ENCODE measurements at regions not wholly inside any gene's neighbourhood (a gene's known extent, or its start where the extent isn't known, plus 50 kb on each side); places are given as distances from the start of the nearest gene placed in this dataset.

DNA sequence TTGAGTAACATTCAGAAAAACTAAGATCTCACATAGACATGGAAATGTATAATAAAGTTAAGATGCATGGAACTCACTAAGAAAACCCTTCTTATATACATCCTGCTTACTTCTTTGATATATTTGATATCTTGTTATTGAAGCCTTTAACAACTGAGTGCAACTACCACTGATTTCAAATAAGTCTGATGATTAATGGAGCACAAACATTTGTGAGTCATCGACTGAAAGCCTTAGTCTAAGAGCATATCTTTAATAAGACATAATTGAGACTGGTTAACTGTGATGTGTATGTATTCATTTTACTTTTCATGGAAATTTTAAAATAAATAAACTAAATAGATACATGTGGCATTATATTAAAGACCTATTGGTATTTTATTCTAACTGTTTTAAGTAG, 740.5 kb downstream of the EPHA3 start:
- Histone ChIP-seq H3K27me3 (ENCODE audit: control insufficient read depth, insufficient read depth, low read length) (no peaks in the 10 kb centered on the region), H3K36me3 (ENCODE audit: control insufficient read depth, insufficient read depth, low read length) (no peaks in the 10 kb centered on the region), H3K4me3 (ENCODE audit: low read depth, low read length) (no peak overlapping the region)
- no peak for FAIRE-seq
- DNase-seq (ENCODE audit: low read depth), result peak; percentile 54
- TF ChIP-seq, protein P1, sequence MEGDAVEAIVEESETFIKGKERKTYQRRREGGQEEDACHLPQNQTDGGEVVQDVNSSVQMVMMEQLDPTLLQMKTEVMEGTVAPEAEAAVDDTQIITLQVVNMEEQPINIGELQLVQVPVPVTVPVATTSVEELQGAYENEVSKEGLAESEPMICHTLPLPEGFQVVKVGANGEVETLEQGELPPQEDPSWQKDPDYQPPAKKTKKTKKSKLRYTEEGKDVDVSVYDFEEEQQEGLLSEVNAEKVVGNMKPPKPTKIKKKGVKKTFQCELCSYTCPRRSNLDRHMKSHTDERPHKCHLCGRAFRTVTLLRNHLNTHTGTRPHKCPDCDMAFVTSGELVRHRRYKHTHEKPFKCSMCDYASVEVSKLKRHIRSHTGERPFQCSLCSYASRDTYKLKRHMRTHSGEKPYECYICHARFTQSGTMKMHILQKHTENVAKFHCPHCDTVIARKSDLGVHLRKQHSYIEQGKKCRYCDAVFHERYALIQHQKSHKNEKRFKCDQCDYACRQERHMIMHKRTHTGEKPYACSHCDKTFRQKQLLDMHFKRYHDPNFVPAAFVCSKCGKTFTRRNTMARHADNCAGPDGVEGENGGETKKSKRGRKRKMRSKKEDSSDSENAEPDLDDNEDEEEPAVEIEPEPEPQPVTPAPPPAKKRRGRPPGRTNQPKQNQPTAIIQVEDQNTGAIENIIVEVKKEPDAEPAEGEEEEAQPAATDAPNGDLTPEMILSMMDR (IDR thresholded peaks at IDR 0.05; ENCODE audit: insufficient read depth, low read length, severe bottlenecking), result no peak

DNA sequence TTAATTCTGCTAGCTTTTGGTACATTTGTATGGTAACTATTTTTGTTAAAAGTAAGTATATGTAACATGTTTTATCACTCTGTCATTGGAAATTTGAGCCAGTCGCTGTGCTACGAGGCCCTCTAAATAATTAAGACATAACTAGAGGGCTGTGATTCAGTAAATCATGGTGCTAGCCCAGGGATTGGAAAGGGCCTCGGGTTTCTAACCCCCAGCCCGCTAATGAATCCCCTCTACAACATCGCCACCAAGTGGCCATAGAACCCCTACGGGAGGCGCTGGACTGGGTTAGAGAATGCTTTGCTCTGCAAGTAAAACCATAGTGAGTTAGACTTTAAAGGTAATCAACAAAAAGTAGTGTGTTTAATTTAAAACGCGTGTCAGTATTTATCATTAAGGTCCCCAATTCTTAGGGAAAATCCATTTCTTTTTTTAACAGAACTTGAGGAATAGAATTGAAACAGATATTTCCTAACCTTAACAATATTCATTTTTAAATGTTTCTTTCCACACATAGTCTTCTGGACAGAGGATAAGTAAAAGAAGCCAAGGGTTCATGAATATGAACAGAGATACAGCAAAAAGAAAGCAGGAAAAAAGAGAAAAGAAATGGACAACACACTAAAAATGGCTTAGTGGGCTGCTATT, 744.7 kb downstream of the EPHA3 start:
- TF ChIP-seq, protein P1 (IDR thresholded peaks at IDR 0.05; ENCODE audit: insufficient read depth, low read length, severe bottlenecking), result peak; percentile 47
- Histone ChIP-seq H3K4me3 (ENCODE audit: low read depth, low read length) (no peak overlapping the region), H3K36me3 (ENCODE audit: control insufficient read depth, insufficient read depth, low read length) (no peaks in the 10 kb centered on the region), H3K27me3 (ENCODE audit: control insufficient read depth, insufficient read depth, low read length) (no peaks in the 10 kb centered on the region)
- DNase-seq (ENCODE audit: low read depth) (peak; percentile 7), FAIRE-seq (no peak)

DNA sequence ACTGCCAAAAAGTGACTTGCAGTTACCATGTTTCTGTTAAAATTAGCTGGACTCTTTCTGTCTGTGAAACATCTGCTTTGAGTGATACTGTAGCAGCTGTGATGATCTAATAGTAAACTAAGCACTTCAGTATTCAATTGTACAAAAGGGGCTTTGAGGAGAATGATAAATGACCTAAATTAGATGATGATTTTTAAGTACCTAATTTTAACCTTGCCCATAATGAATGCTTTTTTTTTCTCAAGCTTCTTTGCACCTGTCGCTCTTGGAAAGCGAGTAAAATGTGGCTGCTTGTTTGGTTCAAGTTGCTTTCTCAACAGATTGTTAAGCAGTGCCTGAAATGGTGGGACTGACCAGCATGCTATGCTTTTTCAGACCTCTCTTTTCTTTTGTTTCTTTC, 752.3 kb downstream of the EPHA3 start:
- FAIRE-seq (no peak), DNase-seq (ENCODE audit: low read depth) (no peak)
- TF ChIP-seq, protein P1 (IDR thresholded peaks at IDR 0.05; ENCODE audit: insufficient read depth, low read length, severe bottlenecking), result no peak
- H3K27me3 ChIP-seq (ENCODE audit: control insufficient read depth, insufficient read depth, low read length), result no peaks in the 10 kb centered on the region
- no peaks in the 10 kb centered on the region for H3K36me3 ChIP-seq (ENCODE audit: control insufficient read depth, insufficient read depth, low read length)
- no peak overlapping the region for H3K4me3 ChIP-seq (ENCODE audit: low read depth, low read length)

DNA sequence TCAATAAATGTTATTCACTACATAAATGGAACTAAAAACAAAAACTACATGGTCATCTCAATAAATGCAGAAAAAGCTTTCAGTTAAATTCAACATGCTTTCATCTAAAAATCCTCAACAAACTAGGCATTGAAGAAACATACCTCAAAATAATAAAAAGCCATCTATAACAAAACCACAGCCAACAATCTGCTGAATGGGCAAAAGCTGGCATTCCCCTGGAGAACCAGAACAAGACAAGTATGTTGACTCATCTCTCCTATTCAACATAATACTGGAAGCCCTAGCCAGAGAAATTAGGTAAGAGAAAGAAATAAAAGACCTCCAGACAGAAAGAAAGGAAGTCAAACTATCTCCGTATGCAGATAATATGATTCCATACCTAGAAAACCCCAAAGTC, 759.9 kb downstream of the EPHA3 start:
- TF ChIP-seq, protein P1 (IDR thresholded peaks at IDR 0.05; ENCODE audit: insufficient read depth, low read length, severe bottlenecking), result no peak
- no peaks in the 10 kb centered on the region for H3K27me3 ChIP-seq (ENCODE audit: control insufficient read depth, insufficient read depth, low read length)
- FAIRE-seq, result no peak

DNA sequence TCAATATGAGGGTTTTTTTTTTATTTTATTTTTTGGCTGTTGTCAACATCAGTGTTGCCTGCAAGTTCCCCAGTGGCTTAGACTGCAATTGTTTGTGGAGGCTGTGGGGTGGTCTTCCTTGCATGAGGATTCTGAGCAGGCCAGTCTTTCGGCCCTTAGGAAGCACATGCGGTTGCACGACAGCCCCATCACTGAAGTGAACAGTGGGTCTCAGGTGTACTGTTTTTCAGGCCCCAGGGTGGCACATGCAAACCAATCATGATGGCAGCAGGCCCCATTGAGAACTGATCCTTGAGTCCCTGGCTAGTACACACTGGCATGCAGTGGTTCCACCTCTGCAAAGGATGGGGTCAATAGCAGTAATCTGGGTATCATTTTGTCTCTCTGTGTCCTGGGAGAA, 768.7 kb downstream of the EPHA3 start:
- FAIRE-seq, result no peak
- TF ChIP-seq, protein P1 (IDR thresholded peaks at IDR 0.05; ENCODE audit: insufficient read depth, low read length, severe bottlenecking), result no peak
- Histone ChIP-seq H3K36me3 (ENCODE audit: control insufficient read depth, insufficient read depth, low read length) (no peaks in the 10 kb centered on the region), H3K27me3 (ENCODE audit: control insufficient read depth, insufficient read depth, low read length) (no peaks in the 10 kb centered on the region), H3K4me3 (ENCODE audit: low read depth, low read length) (no peak overlapping the region)
- no peak for DNase-seq (ENCODE audit: low read depth)

More for the DNA sequence above, 759.9 kb downstream of the EPHA3 start:
- no peaks in the 10 kb centered on the region for H3K36me3 ChIP-seq (ENCODE audit: control insufficient read depth, insufficient read depth, low read length)
- DNase-seq (ENCODE audit: low read depth), result peak; percentile 4
- no peak overlapping the region for H3K4me3 ChIP-seq (ENCODE audit: low read depth, low read length)

DNA sequence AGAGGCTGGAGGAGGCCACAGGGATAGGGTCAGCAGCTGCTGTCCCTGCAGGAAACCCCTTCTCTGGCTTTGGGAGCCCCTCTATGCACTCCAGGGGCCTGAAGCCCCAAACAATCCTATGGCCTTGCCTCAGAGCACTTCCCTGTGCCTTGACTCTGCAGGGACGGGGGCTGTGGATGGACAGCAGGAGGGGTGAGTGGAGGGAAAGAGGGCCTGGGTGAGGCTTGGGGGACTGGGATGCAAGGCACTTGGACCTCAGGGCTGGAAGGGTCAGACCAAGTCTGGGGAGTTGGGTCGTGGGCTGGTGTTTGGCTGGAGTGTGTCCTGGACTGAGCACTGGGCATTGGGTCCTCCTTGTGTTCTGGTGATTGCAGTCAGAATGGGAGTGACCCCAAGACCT, 769.8 kb downstream of the EPHA3 start:
- peak; percentile 75 for FAIRE-seq
- no peak for DNase-seq (ENCODE audit: low read depth)
- no peaks in the 10 kb centered on the region for H3K36me3 ChIP-seq (ENCODE audit: control insufficient read depth, insufficient read depth, low read length)
- H3K27me3 ChIP-seq (ENCODE audit: control insufficient read depth, insufficient read depth, low read length), result no peaks in the 10 kb centered on the region
- TF ChIP-seq, protein P1 (IDR thresholded peaks at IDR 0.05; ENCODE audit: insufficient read depth, low read length, severe bottlenecking), result no peak
- H3K4me3 ChIP-seq (ENCODE audit: low read depth, low read length), result no peak overlapping the region
